ENCODE measurements at regions not wholly inside any gene's neighbourhood (a gene's known extent, or its start where the extent isn't known, plus 50 kb on each side); places are given as distances from the start of the nearest gene placed in this dataset.

- TF ChIP-seq FOXM1 (IDR thresholded peaks at IDR 0.05; ENCODE audit: borderline replicate concordance) (no peak), BHLHE40 (IDR thresholded peaks at IDR 0.05; ENCODE audit: borderline replicate concordance) (no peak), SP1 (IDR thresholded peaks at IDR 0.05) (no peak), NFRKB (IDR thresholded peaks at IDR 0.05) (no peak), ZNF384 (IDR thresholded peaks at IDR 0.05) (no peak)
Measured at GRCh38 chr13:44307844-44308243, 65.8 kb upstream of the SERP2 start.
